ENCODE measurements at regions not wholly inside any gene's neighbourhood (a gene's known extent, or its start where the extent isn't known, plus 50 kb on each side); places are given as distances from the start of the nearest gene placed in this dataset.

DNA sequence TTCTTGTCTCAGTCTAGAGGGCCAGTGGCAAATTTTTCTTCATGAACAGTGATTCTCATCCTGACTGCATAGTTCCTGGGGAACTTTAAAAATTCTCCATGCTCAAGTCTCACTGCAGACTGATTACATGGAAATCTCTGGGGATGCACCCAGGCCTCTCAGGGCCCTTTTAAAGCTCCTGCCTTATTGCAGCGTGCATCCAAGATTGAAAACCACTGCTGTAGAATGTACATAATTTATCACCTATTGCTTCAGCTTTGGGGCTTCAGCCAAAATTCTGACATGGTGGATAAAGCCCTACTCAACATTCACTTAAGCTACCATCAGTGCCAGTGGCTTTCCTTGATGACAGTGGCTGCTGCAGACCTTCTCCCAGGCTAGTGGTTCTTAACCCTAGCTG is 143.8 kb downstream of the BTBD3 start:
- H2AFZ ChIP-seq (ENCODE audit: low read length), result no peak overlapping the region
- no peak overlapping the region for H2AK5ac ChIP-seq (ENCODE audit: low read depth, low read length)
- no peak overlapping the region for H3K23ac ChIP-seq (ENCODE audit: insufficient read length)
- FAIRE-seq (no peak), DNase-seq (ENCODE audit: low read depth in 1 of 2, low spot score in 2 of 2) (no peak)
- no peaks in the 10 kb centered on the region for H4K20me1 ChIP-seq (replicated peaks in 1 of 2; ENCODE audit: control insufficient read depth in 1 of 2, insufficient read depth in 2 of 2, low read length in 2 of 2)
- H2BK120ac ChIP-seq (replicated peaks; ENCODE audit: low read depth, low read length), result no peak overlapping the region
- 90% methylated on average over 1 of the region's 1 CpG; no CpG with 5 or more reads in 1 of the 2 experiments for WGBS, 2 experiments (ENCODE audit: extremely low coverage in 1 of 2, insufficient coverage in 1 of 2, insufficient read length in 1 of 2, insufficient replicate concordance in 2 of 2, low coverage in 1 of 2, low lambda C conversion rate in 2 of 2, missing lambda C conversion rate in 1 of 2)
- no peak overlapping the region for H2BK15ac ChIP-seq (ENCODE audit: low read length)
- H3K27me3 ChIP-seq (replicated peaks in 1 of 4; ENCODE audit: control insufficient read depth in 3 of 4, extremely low read depth in 1 of 4, insufficient read depth in 3 of 4, low read length in 3 of 4), result no peaks in the 10 kb centered on the region
- no peaks in the 10 kb centered on the region for H3K36me3 ChIP-seq (ENCODE audit: control insufficient read depth in 2 of 4, insufficient read depth in 4 of 4, low read length in 3 of 4)
- H3K9me3 ChIP-seq (ENCODE audit: insufficient read depth in 2 of 2, low read depth in 1 of 2, low read length in 1 of 2), result no peaks in the 10 kb centered on the region
- POLR2A ChIA-PET (ENCODE audit: partially characterized antibody), result no interaction called here
- H3K4ac ChIP-seq (replicated peaks; ENCODE audit: insufficient read length, low read depth, low read length), result no peak overlapping the region
- CTCF ChIA-PET (ENCODE audit: partially characterized antibody), result interaction anchor here (0.7 to 1.0 kb wide), 2 partner anchors 33 to 298 kb away, joined by 3 read pairs; no protein-coding TSS in a partner anchor
- H3K23me2 ChIP-seq (ENCODE audit: low read depth, low read length), result no peaks in the 10 kb centered on the region
- no peak overlapping the region for H3K14ac ChIP-seq (ENCODE audit: insufficient read length)
- H4K8ac ChIP-seq (ENCODE audit: extremely low read depth, insufficient read depth, low read length), result no peak overlapping the region
- peaks cover 0 to 7% (median 3%) of the 10 kb centered on the region in 4 experiments; a peak in 4 of 7 replicates for H3K4me1 ChIP-seq (replicated peaks in 1 of 4; ENCODE audit: control insufficient read depth in 3 of 4, insufficient read depth in 4 of 4, low read length in 3 of 4)
- H4K91ac ChIP-seq (replicated peaks; ENCODE audit: insufficient read length, low read length), result no peak overlapping the region
- no peak overlapping the region for H2BK12ac ChIP-seq (ENCODE audit: low read depth, low read length)
- H3K4me3 ChIP-seq (ENCODE audit: extremely low read depth in 1 of 4, insufficient read depth in 2 of 4, low read depth in 3 of 4, low read length in 4 of 4), result no peak overlapping the region
- H3K9ac ChIP-seq (replicated peaks in 1 of 4; ENCODE audit: extremely low read depth in 1 of 4, low read depth in 3 of 4, low read length in 3 of 4), result no peak overlapping the region
- no peak overlapping the region for H3K18ac ChIP-seq (ENCODE audit: extremely low read depth, low read length)
- no peak overlapping the region for H3K56ac ChIP-seq (replicated peaks; ENCODE audit: insufficient read length, low read depth, low read length)
- H2BK5ac ChIP-seq (ENCODE audit: low read depth, low read length), result no peak overlapping the region
- no peaks in the 10 kb centered on the region for H3K79me2 ChIP-seq (ENCODE audit: control insufficient read depth in 1 of 2, insufficient read depth in 2 of 2, low read length in 2 of 2)
- H3K4me2 ChIP-seq (ENCODE audit: insufficient read depth in 1 of 2, low read depth in 2 of 2, low read length in 2 of 2), result no peak overlapping the region
- no peak overlapping the region for H2BK20ac ChIP-seq (ENCODE audit: low read length)
- no peaks in the 10 kb centered on the region; the same call in 1 of the 2 replicates for H3K79me1 ChIP-seq (ENCODE audit: low read depth, low read length)
- H4K5ac ChIP-seq (ENCODE audit: insufficient read length, low read depth, low read length), result no peak overlapping the region
- TF ChIP-seq CTCF (IDR thresholded peaks at IDR 0.05; ENCODE audit: control extremely low read depth in 1 of 3, insufficient read depth in 1 of 3, low read depth in 1 of 3, low read length in 3 of 3) (no peak), SP4 (IDR thresholded peaks at IDR 0.05; ENCODE audit: low read length) (no peak)
- H3K27ac ChIP-seq (ENCODE audit: low read depth, low read length), result no peak overlapping the region

All from H1 (cell line).